SH-SY5Y (cell line): ENCODE measurements at regions not wholly inside any gene's neighbourhood (a gene's known extent, or its start where the extent isn't known, plus 50 kb on each side); places are given as distances from the start of the nearest gene placed in this dataset.

Source experiments
- GATA2 ChIP-seq: IDR thresholded peaks from 2 replicates; pipeline ENCODE4 v1.6.1; 2011; ENCODE audit warnings: mild to moderate bottlenecking, low read depth, low read length
- GATA3 ChIP-seq: IDR thresholded peaks from 2 replicates; pipeline ENCODE4 v1.6.1; 2011; ENCODE audit warnings: low read depth, mild to moderate bottlenecking, low read length, moderate library complexity

DNA sequence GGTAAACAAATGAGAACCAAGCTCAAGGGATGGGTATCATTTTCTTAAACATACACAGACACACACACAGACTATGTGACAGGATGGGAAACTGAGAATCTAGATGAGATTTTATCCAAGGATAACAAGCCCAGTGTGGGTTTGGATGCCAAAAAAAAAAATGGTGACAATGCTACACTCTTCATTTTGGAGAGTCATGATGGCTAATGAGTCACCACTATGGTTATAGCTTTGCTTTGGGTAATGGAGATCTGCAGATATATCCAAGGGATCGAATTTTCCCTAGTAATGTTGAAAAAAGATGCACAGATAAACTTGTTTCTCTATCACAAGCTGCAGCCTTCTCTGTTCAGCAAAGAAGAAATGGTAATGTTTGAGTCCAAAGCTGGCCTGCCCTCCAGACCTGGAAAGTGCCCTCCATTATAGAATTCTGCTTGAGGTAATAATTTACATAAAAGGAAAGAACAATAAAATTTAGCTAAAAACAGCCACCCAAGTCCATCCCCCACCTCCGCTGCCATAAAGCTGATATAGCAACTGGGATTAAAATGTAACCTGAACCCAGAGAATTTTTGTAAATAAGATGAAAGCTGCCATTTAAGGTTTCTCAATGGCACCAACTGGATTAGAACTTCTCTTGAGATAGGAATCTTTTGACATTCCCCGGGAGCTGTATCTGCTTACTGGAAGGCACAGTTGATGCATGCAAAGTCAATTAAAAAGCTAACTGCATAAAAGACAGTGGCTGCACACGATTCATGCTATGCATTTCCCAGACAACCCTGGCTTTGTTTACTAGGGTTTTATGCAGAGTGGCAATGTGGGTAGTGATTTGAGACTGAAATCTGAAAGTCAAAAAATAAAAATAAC, 395.2 kb upstream of the LYPLAL1 start:
- TF ChIP-seq GATA2 (peak; percentile 90), GATA3 (peak; percentile 88)

DNA sequence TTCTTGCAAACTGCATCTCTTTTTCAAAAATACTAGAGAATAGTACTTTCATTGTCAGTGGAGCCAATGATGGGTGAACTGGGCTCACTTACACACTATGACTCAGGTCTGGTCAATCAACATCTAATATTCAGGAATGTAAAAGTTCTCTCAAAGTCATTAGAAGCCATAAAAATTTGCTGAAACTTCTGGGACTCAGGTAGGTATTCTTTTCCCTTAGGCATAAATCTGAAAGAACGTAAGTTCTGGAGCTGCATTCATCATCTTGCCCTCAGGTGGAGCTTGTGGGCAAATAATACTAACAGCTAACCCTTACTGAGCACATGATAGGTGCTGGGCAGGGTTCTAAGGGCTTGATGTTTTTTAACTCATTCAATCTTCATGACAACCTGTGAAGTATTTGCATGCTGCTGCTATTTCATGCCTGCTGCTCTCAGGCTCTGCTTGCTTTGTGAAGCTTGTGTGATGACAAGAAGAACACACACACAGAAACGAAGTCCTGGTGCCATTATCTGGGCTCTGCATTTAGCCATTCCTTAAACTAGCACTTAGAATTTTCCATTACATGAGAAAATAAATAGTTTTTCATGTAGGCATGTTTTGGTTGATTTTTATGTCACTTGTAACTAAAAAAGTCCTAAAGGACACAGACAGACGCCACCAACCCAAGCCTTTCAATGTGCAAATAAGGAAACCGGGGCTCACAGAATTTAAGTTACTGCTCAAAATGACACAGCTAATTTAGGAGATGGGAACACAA, 394.2 kb upstream of the LYPLAL1 start:
- no peak for TF ChIP-seq GATA2
- no peak for TF ChIP-seq GATA3

DNA sequence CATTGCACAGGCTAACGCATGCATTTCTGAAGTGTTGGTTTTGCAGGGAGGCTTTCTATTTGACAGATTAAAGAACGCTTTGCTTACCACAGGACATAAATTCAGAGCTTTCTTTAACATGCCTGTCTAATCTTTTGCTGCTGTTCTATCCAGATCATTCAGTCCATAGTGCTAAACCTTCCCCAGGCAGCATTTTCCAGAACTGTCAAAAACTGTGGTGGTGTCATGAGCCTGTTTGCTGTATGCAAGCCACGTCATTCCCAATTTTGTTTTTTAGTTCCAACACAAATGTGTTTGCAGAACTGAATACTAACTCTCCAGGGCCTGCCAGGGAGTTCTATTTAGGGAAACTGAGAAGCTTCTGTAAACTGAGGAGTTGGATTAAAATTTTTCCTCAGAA, 390.5 kb upstream of the LYPLAL1 start:
- no peak for TF ChIP-seq GATA2
- no peak for TF ChIP-seq GATA3

DNA sequence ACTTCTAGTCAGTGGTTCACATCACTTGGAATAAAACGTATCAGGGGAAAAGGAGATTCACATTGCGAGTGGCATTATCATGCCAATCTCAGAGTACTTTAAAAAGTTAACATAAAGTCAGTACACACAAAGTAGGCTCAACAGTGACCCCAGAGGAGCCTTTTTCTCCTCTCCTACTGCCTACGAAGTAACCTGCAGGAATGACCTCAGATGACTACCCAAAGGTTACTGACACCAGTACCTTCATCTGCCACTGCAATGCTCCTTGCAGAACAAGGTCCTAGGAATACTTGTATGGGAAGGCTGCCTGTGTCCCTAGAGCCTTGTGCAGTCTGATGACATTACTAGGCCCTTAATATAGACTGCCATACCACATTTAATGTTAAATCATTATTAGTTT, 389.8 kb upstream of the LYPLAL1 start:
- no peak for TF ChIP-seq GATA3
- TF ChIP-seq GATA2, result no peak

DNA sequence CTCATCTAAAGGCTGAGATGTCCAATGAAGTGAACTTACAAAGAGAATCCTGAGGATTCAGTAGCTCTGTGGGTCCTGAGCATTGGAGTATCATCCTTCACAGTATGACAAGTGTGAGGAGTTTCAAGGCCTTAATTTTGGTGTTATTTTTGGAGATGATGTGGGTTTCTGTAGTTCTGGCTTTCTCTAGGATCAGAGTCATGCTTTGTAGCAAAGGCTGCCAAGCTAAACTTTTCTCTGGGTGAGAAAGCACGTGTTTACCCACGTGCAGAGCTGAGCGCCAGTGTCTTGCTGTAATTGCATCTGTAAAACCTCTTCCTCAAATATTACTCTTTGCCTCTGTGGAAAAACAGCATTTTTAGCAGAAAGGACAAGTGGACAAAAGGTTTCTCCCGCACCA, 387.8 kb upstream of the LYPLAL1 start:
- TF ChIP-seq GATA3, result no peak

DNA sequence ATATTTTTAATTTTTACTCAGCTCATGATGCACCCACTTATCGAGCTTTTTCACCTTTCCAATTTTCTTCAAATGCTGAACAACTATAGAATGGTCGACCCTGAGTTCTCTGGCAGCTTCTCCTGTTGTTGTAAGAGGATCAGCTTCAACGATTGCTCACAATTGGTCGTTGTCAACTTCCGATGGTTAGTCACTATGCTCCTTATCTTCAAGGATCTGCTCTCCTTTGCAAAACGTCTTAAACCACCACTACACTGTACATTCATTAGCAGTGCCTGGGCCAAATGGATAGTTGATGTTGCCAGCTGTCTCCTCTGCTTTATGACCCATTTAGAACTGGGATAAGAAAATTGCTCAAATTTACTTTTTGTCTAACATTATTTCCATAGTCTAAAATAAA, 385.9 kb upstream of the LYPLAL1 start:
- TF ChIP-seq GATA3, result no peak
- TF ChIP-seq GATA2, result no peak

DNA sequence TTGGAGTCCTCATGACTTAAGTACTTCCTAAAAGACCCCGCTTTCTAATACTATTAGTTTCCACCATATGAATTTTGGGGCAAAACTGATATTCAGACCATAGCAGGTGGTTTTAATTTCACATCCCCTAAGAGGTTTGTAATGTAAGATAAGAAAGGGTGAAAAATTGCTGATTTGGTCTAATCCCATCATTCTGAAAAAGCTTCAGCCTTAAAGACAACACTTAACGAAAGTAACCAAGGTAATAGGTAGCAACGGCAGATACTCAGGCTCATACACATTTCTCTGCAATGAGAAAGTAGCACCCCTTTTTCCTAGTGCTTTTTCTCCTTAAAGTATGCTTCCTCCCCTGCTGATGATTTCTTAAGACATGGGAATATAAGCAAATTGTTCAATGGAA, 376.9 kb upstream of the LYPLAL1 start:
- TF ChIP-seq GATA2, result no peak
- TF ChIP-seq GATA3, result no peak

DNA sequence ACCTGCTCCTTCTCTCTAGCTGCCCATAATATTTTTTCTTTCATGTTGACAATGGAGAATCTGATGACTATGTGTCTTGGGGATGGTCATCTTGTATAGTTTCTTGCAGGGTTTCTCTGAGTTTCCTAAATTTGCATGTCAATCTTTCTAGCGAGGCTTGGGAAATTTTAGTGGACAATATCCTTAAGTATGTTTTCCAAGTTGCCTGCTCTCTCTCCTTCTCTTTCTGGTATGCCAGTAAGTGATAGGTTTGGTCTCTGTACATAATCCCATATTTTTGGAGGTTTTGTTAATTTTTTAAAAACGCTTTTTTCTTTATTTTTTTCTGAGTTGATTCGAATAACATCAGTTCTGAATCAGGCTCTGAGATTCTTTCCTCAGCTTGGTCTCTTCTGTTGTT, 370.9 kb upstream of the LYPLAL1 start:
- TF ChIP-seq GATA3, result no peak
- TF ChIP-seq GATA2, result no peak

DNA sequence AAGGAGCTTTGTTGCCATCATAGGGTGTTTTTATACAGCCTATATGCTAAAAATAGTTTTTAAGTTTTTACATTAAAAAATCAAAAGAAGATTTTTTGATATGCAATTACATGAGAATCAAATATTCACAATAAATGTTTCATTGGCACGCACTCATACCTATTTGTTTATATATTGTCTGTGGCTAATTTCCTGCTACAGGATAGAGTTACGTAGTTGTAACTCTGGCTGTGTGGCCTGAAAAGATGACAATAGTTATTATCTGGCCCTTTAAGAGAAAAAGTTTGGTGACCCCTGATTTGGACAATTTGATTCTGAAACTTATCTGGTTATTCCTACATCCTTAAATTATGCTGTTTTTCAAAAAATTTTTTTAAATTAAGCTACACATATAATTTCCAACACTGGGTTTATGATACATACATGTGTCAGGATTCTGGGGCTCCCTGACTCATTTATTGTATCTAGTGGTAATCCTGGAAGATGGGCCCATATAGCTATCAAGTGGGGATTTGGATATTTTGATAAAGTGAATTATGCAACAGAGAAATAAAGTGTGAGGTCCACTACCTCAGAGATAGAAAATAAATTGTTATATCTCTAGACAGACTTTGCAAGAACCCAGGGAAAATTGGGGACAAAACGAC, 370.2 kb upstream of the LYPLAL1 start:
- TF ChIP-seq GATA3 (no peak), GATA2 (no peak)

DNA sequence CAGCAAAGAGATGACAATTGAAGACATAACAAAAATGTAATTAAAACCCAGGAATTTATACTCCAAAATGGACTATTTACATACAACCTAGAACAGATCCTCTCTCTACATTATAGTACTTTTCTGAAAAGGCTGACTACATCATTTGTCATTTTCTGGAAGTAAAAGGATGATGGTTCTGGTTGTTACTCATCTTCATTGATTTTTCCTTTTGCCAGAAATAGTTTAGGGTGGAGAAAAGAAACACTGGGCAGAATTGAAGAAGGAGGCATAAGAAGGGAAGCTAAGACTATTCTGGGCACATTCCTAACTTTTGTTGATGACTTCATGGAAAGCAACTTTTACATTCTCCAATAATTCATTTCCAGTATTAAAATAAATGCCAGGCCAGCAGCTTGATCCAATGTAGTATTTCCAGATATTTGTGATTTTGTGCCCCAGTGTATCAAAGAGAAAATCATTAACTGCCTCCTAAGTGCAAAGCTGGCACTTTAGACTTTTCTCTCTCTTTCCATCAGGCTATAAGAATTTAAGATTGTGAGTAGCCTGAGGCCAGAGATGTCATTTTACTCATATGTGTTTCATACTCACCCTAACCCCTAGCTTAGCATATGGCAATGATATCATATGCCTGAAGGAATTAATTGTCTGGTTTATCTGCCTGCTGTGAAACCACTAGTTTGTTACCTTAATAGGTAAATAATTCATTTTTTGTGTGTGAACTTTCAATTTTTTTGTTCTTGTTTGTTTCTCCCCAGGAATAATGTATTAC, 369.5 kb upstream of the LYPLAL1 start:
- no peak for TF ChIP-seq GATA2
- TF ChIP-seq GATA3, result no peak

DNA sequence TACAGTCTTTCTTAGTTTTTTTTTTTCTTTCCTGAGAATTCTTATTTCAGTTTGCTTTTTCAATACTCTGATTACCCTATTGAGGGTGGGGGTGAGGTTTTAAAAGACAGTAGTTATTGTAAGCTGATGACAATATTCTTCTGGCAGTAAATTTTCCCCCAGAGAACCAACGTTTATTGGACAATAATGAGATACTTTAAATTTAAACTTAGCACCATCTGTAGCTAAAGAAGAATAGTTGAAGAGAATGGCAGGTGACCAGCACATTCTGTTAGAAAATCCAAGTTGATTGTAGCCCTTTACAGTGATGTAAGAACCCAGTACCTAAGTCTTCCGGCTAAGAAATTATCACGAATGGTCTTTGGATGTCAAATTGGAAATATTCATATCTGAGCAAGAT, 364.6 kb upstream of the LYPLAL1 start:
- TF ChIP-seq GATA2 (no peak), GATA3 (no peak)

DNA sequence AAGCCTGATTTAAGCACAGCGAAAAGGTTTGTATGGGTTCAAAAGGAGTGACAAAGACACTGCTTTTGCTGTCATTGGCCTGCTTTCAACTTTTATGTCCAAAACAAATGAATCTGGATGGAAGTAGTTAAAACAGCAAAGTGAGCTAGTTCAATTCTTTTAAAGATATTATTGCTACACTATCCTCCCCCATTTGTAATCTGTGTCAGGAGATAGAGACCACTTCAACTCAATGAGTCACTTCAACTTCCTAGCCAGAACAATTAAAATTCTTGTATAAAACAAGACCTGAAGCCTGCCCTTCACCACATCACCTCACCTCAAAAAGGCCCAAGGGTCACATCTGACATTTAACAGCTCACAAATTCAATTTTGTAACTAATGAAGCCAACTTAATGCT, 364.1 kb upstream of the LYPLAL1 start:
- TF ChIP-seq GATA2 (no peak), GATA3 (no peak)

DNA sequence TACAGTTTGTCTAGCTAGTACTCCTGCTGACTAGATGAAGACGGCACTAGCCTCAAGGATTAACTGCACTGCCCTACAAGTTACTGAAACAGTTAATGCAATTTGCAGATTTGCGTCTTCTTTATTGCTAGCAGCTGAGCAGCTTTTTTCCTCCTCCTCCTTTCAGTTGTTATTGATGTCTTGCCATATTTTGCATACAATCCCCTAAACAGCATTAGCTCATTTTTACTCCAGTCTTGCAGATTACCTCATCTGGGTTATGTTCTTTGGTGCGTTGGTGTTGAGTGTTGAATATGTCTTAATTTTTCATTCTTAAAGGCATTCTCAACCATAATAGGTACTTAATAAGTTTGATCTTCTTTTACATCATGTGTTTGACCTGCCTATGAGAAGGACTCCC, 363.4 kb upstream of the LYPLAL1 start:
- no peak for TF ChIP-seq GATA3

DNA sequence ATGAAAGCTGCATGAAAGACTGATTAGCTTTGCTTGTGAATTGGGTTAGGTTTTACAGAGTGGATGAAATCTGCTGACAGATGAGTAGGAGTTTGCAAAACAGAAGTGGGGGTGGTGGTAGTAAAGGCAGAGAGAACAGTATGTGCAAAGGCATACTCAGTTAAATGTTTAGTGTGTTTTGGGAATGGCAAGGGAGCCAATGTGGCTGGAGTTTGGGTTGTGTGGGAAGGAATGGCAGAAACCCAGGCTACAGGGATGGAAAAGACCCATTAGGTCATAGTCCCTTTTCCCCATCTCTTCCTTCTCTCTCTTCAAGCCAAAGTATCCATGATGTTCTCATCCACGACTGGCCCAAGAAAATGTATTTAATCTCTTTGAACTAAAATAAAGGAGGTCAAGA, 362.2 kb upstream of the LYPLAL1 start:
- TF ChIP-seq GATA3 (no peak), GATA2 (no peak)
